Esophagus squamous epithelium (tissue), 4 donors: ENCODE measurements at regions not wholly inside any gene's neighbourhood (a gene's known extent, or its start where the extent isn't known, plus 50 kb on each side); places are given as distances from the start of the nearest gene placed in this dataset.

Experiments
- CTCF ChIP-seq, 6 experiments: fragments of 450-650 bp in 4 of 6; fragments of 200-600 bp in 2 of 6; sonication (generic) in 2 of 6; IDR thresholded peaks; one replicate each; pipeline ENCODE4 v1.5.1; 2016 to 2019; ENCODE audit warnings: antibody characterized with exemption in 6 of 6, mild to moderate bottlenecking in 4 of 6, moderate library complexity in 4 of 6
- POLR2A ChIP-seq, 4 donors: fragments of 450-650 bp; IDR thresholded peaks; one replicate each; pipeline ENCODE4 v1.6.1; 2017; ENCODE audit warnings: antibody characterized with exemption in 4 of 4, mild to moderate bottlenecking in 4 of 4, moderate library complexity in 3 of 4

DNA sequence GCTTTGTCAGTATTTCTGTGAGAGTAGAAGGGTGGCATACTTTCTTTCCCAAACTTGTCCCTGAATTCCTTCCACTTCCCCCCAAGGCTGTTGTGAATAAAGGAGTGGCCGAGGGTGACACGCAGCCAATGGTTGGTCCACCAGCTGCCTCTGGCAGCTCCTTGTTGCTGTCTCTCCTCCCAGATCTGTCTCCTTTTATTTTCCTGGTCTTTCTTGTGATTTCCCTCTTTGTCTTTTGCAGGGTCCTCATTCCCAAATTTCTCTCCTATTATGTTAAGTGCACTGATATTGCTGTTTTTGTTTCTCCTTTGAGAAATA, 137.5 kb upstream of the HMHB1 start:
- TF ChIP-seq POLR2A (IDR thresholded peaks at IDR 0.05) (no peak), CTCF (IDR thresholded peaks at IDR 0.05) (no peak)
